ENCODE measurements at regions not wholly inside any gene's neighbourhood (a gene's known extent, or its start where the extent isn't known, plus 50 kb on each side); places are given as distances from the start of the nearest gene placed in this dataset.

GRCh38 chr2:156845806-156846558 lies 409.8 kb downstream of the GPD2 start:
- WGBS, result 41% methylated on average over 4 of the region's 4 CpGs

GRCh38 chr2:156852210-156852609 lies 405.3 kb upstream of the GALNT5 start:
- 89% methylated on average over 4 of the region's 4 CpGs for WGBS
- ATAC-seq, result no peak
- Histone ChIP-seq H3K27me3 (ENCODE audit: control insufficient read depth, insufficient read depth) (no peaks in the 10 kb centered on the region), H3K27ac (ENCODE audit: low read length) (no peak overlapping the region), H3K4me1 (ENCODE audit: control insufficient read depth, insufficient read depth, low read length) (no peaks in the 10 kb centered on the region), H3K9me3 (ENCODE audit: control insufficient read depth, low read length) (no peaks in the 10 kb centered on the region), H3K4me3 (ENCODE audit: low read length) (no peak overlapping the region)
- intact Hi-C loops (cut with DNase I), result no loop called here
- DNase-seq, result no peak

More at GRCh38 chr2:156845806-156846558, 409.8 kb downstream of the GPD2 start:
- ATAC-seq (no peak), DNase-seq (no peak)
- intact Hi-C loops (cut with DNase I), result no loop called here
- Histone ChIP-seq H3K27ac (ENCODE audit: low read length) (no peak overlapping the region), H3K4me3 (ENCODE audit: low read length) (no peak overlapping the region), H3K4me1 (ENCODE audit: control insufficient read depth, insufficient read depth, low read length) (no peaks in the 10 kb centered on the region), H3K9me3 (ENCODE audit: control insufficient read depth, low read length) (no peaks in the 10 kb centered on the region), H3K27me3 (ENCODE audit: control insufficient read depth, insufficient read depth) (no peaks in the 10 kb centered on the region)

- ATAC-seq (no peak), DNase-seq (no peak)
- Histone ChIP-seq H3K27ac (ENCODE audit: low read length) (no peak overlapping the region), H3K4me1 (ENCODE audit: control insufficient read depth, insufficient read depth, low read length) (no peaks in the 10 kb centered on the region), H3K9me3 (ENCODE audit: control insufficient read depth, low read length) (no peaks in the 10 kb centered on the region), H3K27me3 (ENCODE audit: control insufficient read depth, insufficient read depth) (no peaks in the 10 kb centered on the region), H3K4me3 (ENCODE audit: low read length) (no peak overlapping the region)
- intact Hi-C loops (cut with DNase I), result no loop called here
Measured at GRCh38 chr2:156852681-156853080, 404.8 kb upstream of the GALNT5 start.

- DNase-seq, result no peak
- Histone ChIP-seq H3K4me1 (ENCODE audit: control insufficient read depth, insufficient read depth, low read length) (no peaks in the 10 kb centered on the region), H3K4me3 (ENCODE audit: low read length) (no peak overlapping the region), H3K27me3 (ENCODE audit: control insufficient read depth, insufficient read depth) (no peaks in the 10 kb centered on the region), H3K9me3 (ENCODE audit: control insufficient read depth, low read length) (no peaks in the 10 kb centered on the region), H3K27ac (ENCODE audit: low read length) (no peak overlapping the region)
- intact Hi-C loops (cut with DNase I), result no loop called here
- WGBS, result 59% methylated on average over 2 of the region's 2 CpGs
- no peak for ATAC-seq
Measured at GRCh38 chr2:156864325-156864724, 393.2 kb upstream of the GALNT5 start.

- no peaks in the 10 kb centered on the region for H3K4me1 ChIP-seq (ENCODE audit: control insufficient read depth, insufficient read depth, low read length)
- H3K4me3 ChIP-seq (ENCODE audit: low read length), result no peak overlapping the region
- ATAC-seq (no peak), DNase-seq (no peak)
- H3K27ac ChIP-seq (ENCODE audit: low read length), result no peak overlapping the region
- no peaks in the 10 kb centered on the region for H3K9me3 ChIP-seq (ENCODE audit: control insufficient read depth, low read length)
- H3K27me3 ChIP-seq (ENCODE audit: control insufficient read depth, insufficient read depth), result no peaks in the 10 kb centered on the region
- 76% methylated on average over 6 of the region's 6 CpGs for WGBS
- intact Hi-C loops (cut with DNase I), result no loop called here
Measured at GRCh38 chr2:156864753-156865152, 392.8 kb upstream of the GALNT5 start.

- ATAC-seq (no peak), DNase-seq (no peak)
- no peak overlapping the region for H3K27ac ChIP-seq (ENCODE audit: low read length)
- 63% methylated on average over 2 of the region's 2 CpGs for WGBS
- no peaks in the 10 kb centered on the region for H3K9me3 ChIP-seq (ENCODE audit: control insufficient read depth, low read length)
- H3K27me3 ChIP-seq (ENCODE audit: control insufficient read depth, insufficient read depth), result no peaks in the 10 kb centered on the region
- intact Hi-C loops (cut with DNase I), result no loop called here
- no peak overlapping the region for H3K4me3 ChIP-seq (ENCODE audit: low read length)
- no peaks in the 10 kb centered on the region for H3K4me1 ChIP-seq (ENCODE audit: control insufficient read depth, insufficient read depth, low read length)
Measured at GRCh38 chr2:156867201-156867600, 390.3 kb upstream of the GALNT5 start.

GRCh38 chr2:156874707-156875106 lies 382.8 kb upstream of the GALNT5 start:
- H3K4me3 ChIP-seq (ENCODE audit: low read length), result no peak overlapping the region
- no peak overlapping the region for H3K27ac ChIP-seq (ENCODE audit: low read length)
- H3K4me1 ChIP-seq (ENCODE audit: control insufficient read depth, insufficient read depth, low read length), result no peaks in the 10 kb centered on the region
- 43% methylated on average over 3 of the region's 3 CpGs for WGBS
- no peaks in the 10 kb centered on the region for H3K27me3 ChIP-seq (ENCODE audit: control insufficient read depth, insufficient read depth)
- DNase-seq (no peak), ATAC-seq (no peak)
- intact Hi-C loops (cut with DNase I), result no loop called here
- no peaks in the 10 kb centered on the region for H3K9me3 ChIP-seq (ENCODE audit: control insufficient read depth, low read length)

- no peak for DNase-seq
Measured at GRCh38 chr2:156883804-156884203, 373.7 kb upstream of the GALNT5 start.

GRCh38 chr2:156884216-156884615 lies 373.3 kb upstream of the GALNT5 start:
- 75% methylated on average over 3 of the region's 3 CpGs for WGBS
- Histone ChIP-seq H3K4me1 (ENCODE audit: control insufficient read depth, insufficient read depth, low read length) (no peaks in the 10 kb centered on the region), H3K9me3 (ENCODE audit: control insufficient read depth, low read length) (no peaks in the 10 kb centered on the region), H3K4me3 (ENCODE audit: low read length) (no peak overlapping the region), H3K27ac (ENCODE audit: low read length) (no peak overlapping the region), H3K27me3 (ENCODE audit: control insufficient read depth, insufficient read depth) (no peaks in the 10 kb centered on the region)
- ATAC-seq, result no peak
- no peak for DNase-seq
- intact Hi-C loops (cut with DNase I), result no loop called here

More at GRCh38 chr2:156883804-156884203, 373.7 kb upstream of the GALNT5 start:
- no peak overlapping the region for H3K4me3 ChIP-seq (ENCODE audit: low read length)
- H3K27me3 ChIP-seq (ENCODE audit: control insufficient read depth, insufficient read depth), result no peaks in the 10 kb centered on the region
- intact Hi-C loops (cut with DNase I), result no loop called here
- H3K9me3 ChIP-seq (ENCODE audit: control insufficient read depth, low read length), result no peaks in the 10 kb centered on the region
- H3K4me1 ChIP-seq (ENCODE audit: control insufficient read depth, insufficient read depth, low read length), result no peaks in the 10 kb centered on the region
- no peak for ATAC-seq
- 86% methylated on average over 3 of the region's 3 CpGs for WGBS
- no peak overlapping the region for H3K27ac ChIP-seq (ENCODE audit: low read length)

- H3K4me1 ChIP-seq (ENCODE audit: control insufficient read depth, insufficient read depth, low read length), result no peaks in the 10 kb centered on the region
- no peak overlapping the region for H3K27ac ChIP-seq (ENCODE audit: low read length)
- ATAC-seq (no peak), DNase-seq (no peak)
- H3K9me3 ChIP-seq (ENCODE audit: control insufficient read depth, low read length), result no peaks in the 10 kb centered on the region
- no peaks in the 10 kb centered on the region for H3K27me3 ChIP-seq (ENCODE audit: control insufficient read depth, insufficient read depth)
- WGBS, result 53% methylated on average over 5 of the region's 5 CpGs
- no peak overlapping the region for H3K4me3 ChIP-seq (ENCODE audit: low read length)
- intact Hi-C loops (cut with DNase I), result no loop called here
Measured at GRCh38 chr2:156890529-156891148, 366.9 kb upstream of the GALNT5 start.

GRCh38 chr2:156891609-156892008 lies 365.9 kb upstream of the GALNT5 start:
- 88% methylated on average over 1 of the region's 1 CpG for WGBS
- no peak overlapping the region for H3K4me3 ChIP-seq (ENCODE audit: low read length)
- intact Hi-C loops (cut with DNase I), result no loop called here
- H3K27me3 ChIP-seq (ENCODE audit: control insufficient read depth, insufficient read depth), result no peaks in the 10 kb centered on the region
- H3K4me1 ChIP-seq (ENCODE audit: control insufficient read depth, insufficient read depth, low read length), result no peaks in the 10 kb centered on the region
- DNase-seq (no peak), ATAC-seq (no peak)
- H3K27ac ChIP-seq (ENCODE audit: low read length), result no peak overlapping the region
- H3K9me3 ChIP-seq (ENCODE audit: control insufficient read depth, low read length), result no peaks in the 10 kb centered on the region

Measured in right cardiac atrium (tissue), 5 donors.